ENCODE measurements at regions not wholly inside any gene's neighbourhood (a gene's known extent, or its start where the extent isn't known, plus 50 kb on each side); places are given as distances from the start of the nearest gene placed in this dataset.

- POLR2A ChIA-PET = no interaction called here
- H3K4me3 ChIP-seq = no peak overlapping the region
- WGBS (ENCODE audit: missing lambda C conversion rate) = 7% methylated on average over 3 of the region's 3 CpGs
- no peaks in the 10 kb centered on the region for H3K4me1 ChIP-seq
- no peaks in the 10 kb centered on the region for H3K9me3 ChIP-seq
- FAIRE-seq (no peak), ATAC-seq (no peak), DNase-seq (ENCODE audit: low read depth in 1 of 2, low spot score in 1 of 2) (peak in 1 of 2 experiments; percentile 11)
- H3K27ac ChIP-seq = no peak overlapping the region
- TF ChIP-seq PBX3 (IDR thresholded peaks at IDR 0.05) = no peak
- no peak for TF ChIP-seq FOSB (CRISPR knock-in tag; IDR thresholded peaks at IDR 0.05)
- no peak for TF ChIP-seq RCOR1 (IDR thresholded peaks at IDR 0.05; ENCODE audit: low read depth, low read length)
- no peak for TF ChIP-seq NPAS2 (CRISPR knock-in tag; IDR thresholded peaks at IDR 0.05; ENCODE audit: borderline replicate concordance)
- no peak for TF ChIP-seq JUNB (IDR thresholded peaks at IDR 0.05)
- no peak for TF ChIP-seq EHMT2 (IDR thresholded peaks at IDR 0.05; ENCODE audit: low read depth)
- no peak for TF ChIP-seq BHLHE40 (IDR thresholded peaks at IDR 0.05; ENCODE audit: low read depth, low read length)
- TF ChIP-seq HDAC2 (IDR thresholded peaks at IDR 0.05) = no peak
- TF ChIP-seq BCL3 (IDR thresholded peaks at IDR 0.05) = no peak
- CTCF ChIA-PET = interaction anchor here (0.8 kb wide), 1 partner anchor 103 kb away, joined by 3 read pairs; no protein-coding TSS in a partner anchor
- H3K4me2 ChIP-seq = no peak overlapping the region
Observed at GRCh38 chr2:177078416-177078815, 134.2 kb upstream of the HNRNPA3 start.

- TF ChIP-seq FOXS1 (CRISPR knock-in tag; IDR thresholded peaks at IDR 0.05) = no peak
- TF ChIP-seq RAD21 (conservative IDR thresholded peaks at IDR 0.05 in 1 of 2, IDR thresholded peaks at IDR 0.05 in 1 of 2) = no peak
- no peak for TF ChIP-seq HOXA7 (CRISPR knock-in tag; IDR thresholded peaks at IDR 0.05)
- no peak for TF ChIP-seq KDM5A (IDR thresholded peaks at IDR 0.05)
- no peak for TF ChIP-seq EHMT2 (IDR thresholded peaks at IDR 0.05; ENCODE audit: low read depth)
- TF ChIP-seq REST (IDR thresholded peaks at IDR 0.05) = no peak
- no peak for TF ChIP-seq BHLHE40 (IDR thresholded peaks at IDR 0.05; ENCODE audit: low read depth, low read length)
- no peak for TF ChIP-seq MAFK (IDR thresholded peaks at IDR 0.05; ENCODE audit: partially characterized antibody)
- TF ChIP-seq NFE2L2 (conservative IDR thresholded peaks at IDR 0.05; ENCODE audit: low read length) = no peak
- no peak for TF ChIP-seq SMC3 (IDR thresholded peaks at IDR 0.05)
- no peak for TF ChIP-seq ATOH8 (CRISPR knock-in tag; IDR thresholded peaks at IDR 0.05; ENCODE audit: low read depth)
- TF ChIP-seq PHF8 (IDR thresholded peaks at IDR 0.05; ENCODE audit: borderline replicate concordance, low read depth) = no peak
- TF ChIP-seq E2F6 (IDR thresholded peaks at IDR 0.05; ENCODE audit: borderline replicate concordance, low read depth) = no peak
- no peaks in the 10 kb centered on the region for H3K4me1 ChIP-seq
- no peak overlapping the region for H3K4me2 ChIP-seq
- WGBS (ENCODE audit: missing lambda C conversion rate) = 29% methylated on average over 3 of the region's 3 CpGs
- POLR2A ChIA-PET = no interaction called here
- no peak overlapping the region for H3K4me3 ChIP-seq
- ATAC-seq (0 out of 6 replicates have a peak, but pooled peaks of 1 of the 2 experiments have one; percentile 17), DNase-seq (ENCODE audit: low read depth in 1 of 2, low spot score in 1 of 2) (no peak), FAIRE-seq (no peak)
- H3K27ac ChIP-seq = no peak overlapping the region
- CTCF ChIA-PET = interaction anchor here (0.6 kb wide), 1 partner anchor 669 kb away, joined by 5 read pairs; no protein-coding TSS in a partner anchor
- no peaks in the 10 kb centered on the region for H3K9me3 ChIP-seq
Observed at GRCh38 chr2:177078855-177079254, 133.7 kb upstream of the HNRNPA3 start.

All from A549 (cell line).